GM19324 (cell line): ENCODE measurements at regions not wholly inside any gene's neighbourhood (a gene's known extent, or its start where the extent isn't known, plus 50 kb on each side); places are given as distances from the start of the nearest gene placed in this dataset.

Experiments
- ATAC-seq: cut with Tn5 transposase; IDR thresholded peaks from one replicate; pipeline ENCODE4 v1.9.1; 2021; ENCODE audit warnings: mild to moderate bottlenecking, moderate library complexity; ENCODE audit not compliant: unreplicated experiment, low FRiP score

GRCh38 chr6:14732844-14733757 is 512.8 kb upstream of the JARID2 start:
- no peak for ATAC-seq

GRCh38 chr6:14734052-14734415 is 511.8 kb upstream of the JARID2 start:
- ATAC-seq = no peak

GRCh38 chr6:14734416-14735340 is 511.2 kb upstream of the JARID2 start:
- ATAC-seq = peak; percentile 56

- no peak for ATAC-seq
Observed at GRCh38 chr6:14735956-14736486, 509.8 kb upstream of the JARID2 start.

- ATAC-seq = no peak
Observed at GRCh38 chr6:14736554-14736953, 509.3 kb upstream of the JARID2 start.

- ATAC-seq = no peak
Observed at GRCh38 chr6:14738497-14738896, 507.4 kb upstream of the JARID2 start.

GRCh38 chr6:14738933-14739332 is 506.9 kb upstream of the JARID2 start:
- no peak for ATAC-seq

GRCh38 chr6:14739827-14740226 is 506.0 kb upstream of the JARID2 start:
- no peak for ATAC-seq

GRCh38 chr6:14742171-14742570 is 503.7 kb upstream of the JARID2 start:
- ATAC-seq = no peak

GRCh38 chr6:14742680-14743079 is 503.2 kb upstream of the JARID2 start:
- no peak for ATAC-seq

- ATAC-seq = no peak
Observed at GRCh38 chr6:14743144-14743473, 502.8 kb upstream of the JARID2 start.

- ATAC-seq = no peak
Observed at GRCh38 chr6:14743474-14744211, 502.2 kb upstream of the JARID2 start.

GRCh38 chr6:14744212-14744556 is 501.7 kb upstream of the JARID2 start:
- ATAC-seq = no peak

GRCh38 chr6:14746139-14746837 is 499.6 kb upstream of the JARID2 start:
- ATAC-seq = no peak

- no peak for ATAC-seq
Observed at GRCh38 chr6:14747881-14748520, 497.9 kb upstream of the JARID2 start.

- ATAC-seq = no peak
Observed at GRCh38 chr6:14748679-14749078, 497.2 kb upstream of the JARID2 start.

- no peak for ATAC-seq
Observed at GRCh38 chr6:14750059-14750661, 495.7 kb upstream of the JARID2 start.

- no peak for ATAC-seq
Observed at GRCh38 chr6:14751645-14752175, 494.2 kb upstream of the JARID2 start.
